HCT116 (cell line): ENCODE measurements at regions not wholly inside any gene's neighbourhood (a gene's known extent, or its start where the extent isn't known, plus 50 kb on each side); places are given as distances from the start of the nearest gene placed in this dataset.

Source experiments
- ATAC-seq: fragments of 200-7000 bp; cut with Tn5 transposase; 2 replicates; pipeline ENCODE4 v1.9.1; 2020; ENCODE audit warnings: mild to moderate bottlenecking, moderate library complexity
- BruUV-seq: library from RNA; stranded (reverse); fragments of 400-500 nt; replicated peaks from 2 replicates; lab custom pipeline; 2021; lab: Mats Ljungman, UMichigan
- CTCF ChIA-PET: fragments of 300-600 bp; sonication (Branson Sonifier 250); formaldehyde crosslinking; loops from one replicate; lab custom pipeline; 2021; ENCODE audit warnings: antibody characterized with exemption; lab: Charles Lee
- POLR2A ChIA-PET: fragments of 300-600, 350-600 bp; sonication (Branson Sonifier 250); formaldehyde crosslinking; loops from one replicate; lab custom pipeline; 2021; ENCODE audit warnings: antibody characterized with exemption; lab: Charles Lee
- RAD21 ChIA-PET, 2 experiments: fragments of 300-600 bp; sonication (Branson Sonifier 250); formaldehyde crosslinking; loops; one replicate each; lab custom pipeline; 2023; ENCODE audit warnings: low total read pairs in 2 of 2; ENCODE audit not compliant: uncharacterized antibody in 2 of 2, unreplicated experiment in 2 of 2, low non-redundant PET in 1 of 2; lab: Charles Lee
- DNase-seq: peaks from one replicate; pipeline ENCODE4 v3.0.0-alpha.2; 2010; ENCODE audit warnings: low read depth, low spot score
- H2AFZ ChIP-seq: fragments of 200-600 bp; shearing (Covaris generic), sonication (generic); 2 replicates; pipeline ENCODE4 v1.6.1; 2017; ENCODE audit warnings: low read depth, mixed run types, mixed read lengths, antibody characterized with exemption, low read length; ENCODE audit not compliant: poor library complexity, severe bottlenecking
- H3K27ac ChIP-seq: 2 replicates; pipeline ENCODE4 v1.5.1; 2012; ENCODE audit warnings: low read depth, low read length
- H3K27me3 ChIP-seq: fragments of 200-600 bp; sonication (generic); 2 replicates; pipeline ENCODE4 v1.6.1; 2016; ENCODE audit warnings: mixed run types, low read length, mixed read lengths; ENCODE audit not compliant: insufficient read depth
- H3K36me3 ChIP-seq, 2 experiments: fragments of 200-500 bp in 1 of 2; fragments of 200-600 bp in 1 of 2; sonication (Bioruptor generic) in 1 of 2; sonication (generic) in 1 of 2; 2 replicates each; pipeline versions ENCODE4 v1.5.1 to v1.6.1; 2014 to 2016; ENCODE audit warnings: low read length in 2 of 2, inconsistent platforms in 1 of 2, mixed read lengths in 1 of 2, mixed run types in 1 of 2; ENCODE audit not compliant: insufficient read depth in 2 of 2, control insufficient read depth in 1 of 2
- H3K4me1 ChIP-seq, 2 experiments: fragments of 200-600 bp in 1 of 2; sonication (generic) in 1 of 2; 2 replicates each; pipeline versions ENCODE4 v1.5.1 to v1.6.1; 2012 to 2017; ENCODE audit warnings: low read length in 2 of 2, inconsistent platforms in 1 of 2, mild to moderate bottlenecking in 1 of 2, mixed read lengths in 1 of 2, mixed run types in 1 of 2, moderate library complexity in 1 of 2; ENCODE audit not compliant: insufficient read depth in 2 of 2, control insufficient read depth in 1 of 2
- H3K4me2 ChIP-seq: fragments of 200-600 bp; sonication (generic); 2 replicates; pipeline ENCODE4 v1.6.1; 2017; ENCODE audit warnings: mixed run types, low read length, mixed read lengths
- H3K4me3 ChIP-seq, 2 experiments: fragments of 200-600 bp in 1 of 2; sonication (generic) in 1 of 2; replicated peaks in 1 of 2; 2 replicates each; pipeline ENCODE4 v1.5.1; 2011 to 2016; ENCODE audit warnings: low read length in 2 of 2, control low read depth in 1 of 2, low read depth in 1 of 2, mild to moderate bottlenecking in 1 of 2, mixed read lengths in 1 of 2, mixed run types in 1 of 2
- H3K79me2 ChIP-seq: fragments of 200-600 bp; sonication (generic); 2 replicates; pipeline ENCODE4 v1.6.1; 2017; ENCODE audit warnings: mild to moderate bottlenecking, mixed run types, low read length, moderate library complexity, mixed read lengths; ENCODE audit not compliant: insufficient read depth
- H3K9ac ChIP-seq: fragments of 200-600 bp; sonication (generic); 2 replicates; pipeline ENCODE4 v1.6.1; 2016; ENCODE audit warnings: low read length, mixed read lengths
- H3K9me2 ChIP-seq: fragments of 200-600 bp; sonication (generic), shearing (Covaris generic); 2 replicates; pipeline ENCODE4 v1.6.1; 2017; ENCODE audit warnings: mixed run types, mild to moderate bottlenecking, moderate library complexity; ENCODE audit not compliant: insufficient read depth
- H3K9me3 ChIP-seq, 2 experiments: fragments of 200-500 bp in 1 of 2; fragments of 200-600 bp in 1 of 2; sonication (Bioruptor generic) in 1 of 2; sonication (generic) in 1 of 2; 2 replicates each; pipeline ENCODE4 v1.6.1; 2014 to 2017; ENCODE audit warnings: low read length in 2 of 2, mixed read lengths in 2 of 2, inconsistent platforms in 1 of 2, low read depth in 1 of 2, mild to moderate bottlenecking in 1 of 2, mixed run types in 1 of 2, moderate library complexity in 1 of 2; ENCODE audit not compliant: control insufficient read depth in 1 of 2, insufficient read depth in 1 of 2
- H4K20me1 ChIP-seq: fragments of 200-600 bp; sonication (generic), shearing (Covaris generic); 2 replicates; pipeline ENCODE4 v1.6.1; 2017; ENCODE audit warnings: mixed run types, mild to moderate bottlenecking, moderate library complexity; ENCODE audit not compliant: insufficient read depth
- CBX3 ChIP-seq: IDR thresholded peaks from 2 replicates; pipeline ENCODE4 v1.6.1; 2012; ENCODE audit warnings: low read depth
- CEBPB ChIP-seq: IDR thresholded peaks from 2 replicates; pipeline ENCODE4 v1.6.1; 2012; ENCODE audit warnings: low read depth
- ELF1 ChIP-seq: IDR thresholded peaks from 2 replicates; pipeline ENCODE4 v1.6.1; 2012; ENCODE audit warnings: low read depth, borderline replicate concordance
- FOSL1 ChIP-seq: IDR thresholded peaks from 2 replicates; pipeline ENCODE4 v1.6.1; 2012; ENCODE audit warnings: low read depth
- JUND ChIP-seq: IDR thresholded peaks from 2 replicates; pipeline ENCODE4 v1.6.1; 2012
- POLR2A ChIP-seq: IDR thresholded peaks from 2 replicates; pipeline ENCODE4 v1.7.0; 2011; ENCODE audit warnings: borderline replicate concordance; ENCODE audit not compliant: insufficient read depth, insufficient read length; ENCODE audit errors: extremely low read depth
- SIN3A ChIP-seq: IDR thresholded peaks from 2 replicates; pipeline ENCODE4 v1.6.1; 2012; ENCODE audit warnings: low read depth
- SP1 ChIP-seq: IDR thresholded peaks from 2 replicates; pipeline ENCODE4 v1.6.1; 2012; ENCODE audit warnings: low read depth
- SRF ChIP-seq: IDR thresholded peaks from 2 replicates; pipeline ENCODE4 v1.6.1; 2012; ENCODE audit warnings: low read depth
- TCF7L2 ChIP-seq: IDR thresholded peaks from 2 replicates; pipeline ENCODE4 v1.7.0; 2011; ENCODE audit warnings: borderline replicate concordance, inconsistent platforms; ENCODE audit not compliant: insufficient read depth, insufficient read length; ENCODE audit errors: extremely low read depth
- intact Hi-C: fragments of 100-400 bp; cut with micrococcal nuclease; formaldehyde crosslinking; loops from 2 replicates; pipeline ENCODE4 v1.10.0; 2022
- TF ChIP-seq, protein P1 (sequence below): IDR thresholded peaks from 2 replicates; pipeline ENCODE4 v1.6.1; 2012
- TF ChIP-seq, protein P2 (sequence below): IDR thresholded peaks from 2 replicates; pipeline ENCODE4 v1.6.1; 2011; ENCODE audit warnings: mild to moderate bottlenecking, low read length, moderate library complexity; ENCODE audit not compliant: insufficient replicate concordance; ENCODE audit errors: extremely low read depth

DNA sequence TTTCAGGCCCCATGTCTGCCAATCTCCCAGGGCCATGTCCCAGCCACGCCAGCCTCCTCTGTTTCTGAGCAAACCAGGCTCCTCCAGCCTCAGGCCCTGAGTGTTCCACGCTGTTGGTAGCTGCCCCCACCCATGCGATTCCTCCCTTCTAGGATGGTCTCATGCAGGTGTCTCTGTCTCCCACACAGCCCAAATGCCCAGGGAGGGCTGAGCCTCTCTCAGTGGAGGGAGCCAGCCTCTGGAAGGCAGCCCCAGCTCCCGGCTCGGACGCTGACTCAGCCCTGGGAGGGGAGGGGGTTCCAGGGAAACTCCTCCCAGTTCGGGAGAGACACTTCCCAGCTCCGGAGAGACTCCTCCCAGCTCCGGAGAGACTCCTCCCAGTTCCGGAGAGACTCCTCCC is 122.9 kb upstream of the AFDN start:
- POLR2A ChIA-PET, result no interaction called here
- ATAC-seq, result no peak
- Histone ChIP-seq H4K20me1 (no peaks in the 10 kb centered on the region), H3K79me2 (no peaks in the 10 kb centered on the region)
- TF ChIP-seq JUND (no peak), CEBPB (no peak), TCF7L2 (no peak), POLR2A (no peak), SP1 (no peak), FOSL1 (no peak), CBX3 (no peak), SRF (no peak), ELF1 (no peak), SIN3A (no peak)
- TF ChIP-seq, protein P1, sequence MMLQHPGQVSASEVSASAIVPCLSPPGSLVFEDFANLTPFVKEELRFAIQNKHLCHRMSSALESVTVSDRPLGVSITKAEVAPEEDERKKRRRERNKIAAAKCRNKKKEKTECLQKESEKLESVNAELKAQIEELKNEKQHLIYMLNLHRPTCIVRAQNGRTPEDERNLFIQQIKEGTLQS, result no peak
- TF ChIP-seq, protein P2, sequence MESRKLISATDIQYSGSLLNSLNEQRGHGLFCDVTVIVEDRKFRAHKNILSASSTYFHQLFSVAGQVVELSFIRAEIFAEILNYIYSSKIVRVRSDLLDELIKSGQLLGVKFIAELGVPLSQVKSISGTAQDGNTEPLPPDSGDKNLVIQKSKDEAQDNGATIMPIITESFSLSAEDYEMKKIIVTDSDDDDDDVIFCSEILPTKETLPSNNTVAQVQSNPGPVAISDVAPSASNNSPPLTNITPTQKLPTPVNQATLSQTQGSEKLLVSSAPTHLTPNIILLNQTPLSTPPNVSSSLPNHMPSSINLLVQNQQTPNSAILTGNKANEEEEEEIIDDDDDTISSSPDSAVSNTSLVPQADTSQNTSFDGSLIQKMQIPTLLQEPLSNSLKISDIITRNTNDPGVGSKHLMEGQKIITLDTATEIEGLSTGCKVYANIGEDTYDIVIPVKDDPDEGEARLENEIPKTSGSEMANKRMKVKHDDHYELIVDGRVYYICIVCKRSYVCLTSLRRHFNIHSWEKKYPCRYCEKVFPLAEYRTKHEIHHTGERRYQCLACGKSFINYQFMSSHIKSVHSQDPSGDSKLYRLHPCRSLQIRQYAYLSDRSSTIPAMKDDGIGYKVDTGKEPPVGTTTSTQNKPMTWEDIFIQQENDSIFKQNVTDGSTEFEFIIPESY, result no peak
- TF ChIP-seq, all 23 proteins: peak for 0
- intact Hi-C loops, result no loop called here
- RAD21 ChIA-PET, result no interaction called here
- Histone ChIP-seq H3K9ac (no peak overlapping the region), H3K27me3 (no peaks in the 10 kb centered on the region), H3K9me2 (no peaks in the 10 kb centered on the region), H3K4me2 (no peak overlapping the region), H3K4me1 (peaks cover 0 to 15% of the 10 kb centered on the region in 2 experiments; a peak in 2 of 4 replicates), H3K27ac (no peak overlapping the region), H3K9me3 (no peaks in the 10 kb centered on the region), H3K4me3 (no peak overlapping the region), H2AFZ (no peak overlapping the region), H3K36me3 (no peaks in the 10 kb centered on the region)
- CTCF ChIA-PET, result no interaction called here
- no TSS peak for BruUV-seq
- no peak for DNase-seq
